ENCODE measurements at regions not wholly inside any gene's neighbourhood (a gene's known extent, or its start where the extent isn't known, plus 50 kb on each side); places are given as distances from the start of the nearest gene placed in this dataset.

DNA sequence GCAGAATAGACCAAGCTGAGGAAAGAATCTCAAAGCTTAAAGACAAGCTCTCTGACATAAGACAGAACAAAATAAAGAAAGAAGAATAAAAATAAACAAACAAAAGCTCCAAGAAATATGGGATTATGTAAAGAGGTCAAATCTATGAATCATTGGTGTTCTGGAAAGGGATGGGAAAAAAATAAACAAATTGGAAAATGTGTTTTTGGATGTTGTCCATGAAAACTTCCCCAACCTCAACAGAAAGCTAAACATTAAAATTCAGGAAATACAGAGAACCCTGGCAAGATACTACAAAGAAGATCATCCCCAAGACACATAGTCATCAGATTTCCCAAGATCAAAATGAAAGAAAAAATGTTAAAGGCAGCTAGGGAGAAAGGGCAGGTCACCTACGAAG lies 662.0 kb upstream of the CDH18 start:
- no peak for DNase-seq (ENCODE audit: low spot score)

DNA sequence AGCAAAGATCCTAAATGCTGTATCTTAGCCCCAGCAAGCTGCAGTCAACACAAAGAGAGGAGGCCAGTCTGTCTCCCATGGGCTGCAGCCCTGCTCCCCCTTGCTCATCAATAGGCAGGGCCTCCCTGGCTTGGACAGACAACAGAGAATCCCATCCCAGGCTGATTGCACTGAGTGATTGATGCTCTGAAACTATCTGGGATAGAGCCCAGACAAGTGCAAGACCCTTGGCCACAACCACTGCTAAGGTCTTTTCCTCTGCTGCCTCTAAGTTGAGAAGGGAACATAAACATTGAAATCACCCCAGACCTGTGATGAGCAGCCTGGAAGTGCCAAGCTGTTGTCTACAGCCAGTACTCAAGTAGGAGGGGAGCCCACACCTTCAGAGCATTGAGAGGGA lies 661.0 kb upstream of the CDH18 start:
- DNase-seq (ENCODE audit: low spot score) = no peak

DNA sequence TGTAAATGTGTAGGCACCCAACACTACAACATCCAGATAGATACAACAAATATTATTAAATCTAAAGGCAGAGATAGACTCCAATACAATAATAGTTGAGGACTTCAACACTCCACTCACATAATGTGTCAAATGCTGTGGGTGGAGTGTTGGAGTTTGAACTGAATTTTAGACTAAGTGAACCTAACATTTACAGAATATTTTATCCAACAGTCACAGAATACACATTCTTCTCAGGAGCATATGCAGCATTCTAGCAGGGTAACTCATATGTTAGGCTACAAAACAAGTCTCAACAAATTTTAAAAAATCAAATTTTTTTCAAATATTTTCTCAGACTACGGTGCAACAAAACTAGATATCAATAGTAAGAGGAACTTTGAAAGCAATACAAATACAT lies 648.7 kb upstream of the CDH18 start:
- DNase-seq (ENCODE audit: low spot score) = no peak

DNA sequence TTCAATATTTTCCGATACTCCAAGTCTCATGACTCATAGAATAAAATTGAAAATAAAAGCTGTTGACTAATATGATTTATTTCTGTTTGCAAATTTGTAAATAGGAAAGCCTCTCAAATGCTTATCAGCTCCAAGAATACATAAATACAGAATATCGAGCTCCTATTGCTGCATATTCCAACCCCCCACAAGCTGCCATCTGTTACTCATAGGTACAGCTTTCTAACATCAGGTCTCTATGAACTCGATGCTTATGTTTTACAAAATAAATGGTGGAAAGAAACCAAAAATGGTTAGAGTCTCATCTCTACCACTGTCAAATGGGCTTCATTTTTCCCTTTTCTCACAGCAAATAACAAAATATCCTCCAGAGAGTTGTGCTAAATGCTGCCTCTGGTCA lies 631.6 kb upstream of the CDH18 start:
- DNase-seq (ENCODE audit: low spot score) = no peak

DNA sequence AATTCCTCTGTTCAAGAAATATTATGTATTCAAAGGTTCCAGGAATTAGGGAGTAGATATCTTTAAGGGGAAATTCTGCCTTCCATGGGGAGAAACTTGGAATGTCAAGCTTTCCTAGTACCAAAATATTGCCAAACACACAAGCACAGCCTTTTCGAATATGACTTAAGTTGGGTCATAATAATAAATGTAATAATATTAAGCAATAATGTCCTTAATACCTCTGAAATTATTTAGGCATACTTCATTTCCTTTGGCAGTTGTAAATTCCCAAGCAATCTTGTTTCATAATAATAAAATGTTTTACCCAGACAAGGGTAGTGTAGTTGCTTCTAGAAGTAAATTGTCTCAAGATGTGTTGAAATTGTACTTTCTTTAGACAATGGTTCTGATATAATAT lies 630.3 kb upstream of the CDH18 start:
- DNase-seq (ENCODE audit: low spot score) = no peak

DNA sequence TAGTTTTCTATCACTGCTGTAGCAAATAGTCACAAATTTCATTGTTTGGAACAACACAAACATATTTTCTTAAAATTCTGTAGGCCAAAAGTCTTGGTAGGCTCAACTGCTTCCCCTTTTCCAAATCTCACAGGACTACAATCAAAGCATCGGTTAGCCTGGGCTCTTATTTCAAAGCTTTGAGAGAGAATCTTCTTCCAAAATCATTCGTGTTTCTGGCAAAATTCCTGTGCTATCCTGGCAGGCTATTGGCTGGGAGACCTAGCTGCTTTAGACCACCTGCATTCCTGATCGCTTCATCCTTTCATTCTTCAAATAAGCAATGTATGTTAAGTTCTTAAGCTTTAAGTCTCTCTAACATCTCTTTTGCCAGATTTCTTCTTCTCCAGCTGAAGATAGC lies 629.8 kb upstream of the CDH18 start:
- DNase-seq (ENCODE audit: low spot score) = no peak

DNA sequence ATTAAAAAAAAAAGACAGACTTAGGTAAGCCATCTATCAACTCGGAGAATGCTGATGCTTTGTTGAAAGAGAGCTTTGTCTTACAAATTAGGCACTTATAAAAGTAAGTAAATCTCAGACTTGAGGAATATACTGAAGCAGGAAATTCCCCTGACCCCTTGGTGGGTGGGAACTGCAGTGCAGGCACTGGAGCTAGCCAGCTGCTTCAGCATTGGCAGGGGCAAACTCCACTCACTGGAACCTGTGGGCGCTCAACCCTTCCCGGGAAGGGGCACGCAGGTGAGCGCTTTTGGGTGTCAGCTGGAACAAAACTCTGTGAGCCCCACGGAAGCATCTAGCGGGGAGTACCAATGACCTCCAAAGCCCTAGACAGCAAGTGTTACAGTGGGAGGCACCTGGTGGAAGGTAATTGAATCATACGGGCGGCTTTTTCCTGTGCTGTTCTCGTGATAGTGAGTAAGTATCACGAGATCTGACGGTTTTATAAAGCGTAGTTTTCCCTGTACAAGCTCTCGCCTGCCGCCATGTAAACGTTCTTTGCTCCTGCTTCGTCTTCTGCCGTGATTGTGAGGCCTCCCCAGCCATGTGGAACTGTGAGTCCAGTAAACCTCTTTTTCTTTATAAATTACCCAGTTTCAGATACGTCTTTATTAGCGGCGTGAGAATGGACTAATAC lies 628.0 kb upstream of the CDH18 start:
- DNase-seq (ENCODE audit: low spot score) = no peak

DNA sequence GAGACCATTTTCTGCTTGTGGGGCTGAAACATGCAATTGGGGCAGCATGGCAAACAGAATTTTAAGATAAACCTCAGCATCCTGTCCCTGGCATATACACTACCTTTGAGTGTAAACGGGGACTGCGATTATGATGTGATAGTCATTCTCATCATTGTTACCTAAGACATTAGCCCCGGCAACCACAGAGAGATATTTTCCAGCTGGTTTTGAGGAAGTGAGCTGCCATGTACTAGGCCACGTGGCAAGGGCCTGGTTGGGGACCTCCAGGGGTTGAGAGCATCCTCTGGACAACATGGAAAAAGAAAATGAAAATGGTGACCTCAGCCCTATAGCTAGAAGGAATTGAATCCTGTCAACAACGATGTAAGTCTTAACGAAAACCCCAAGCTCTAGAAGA lies 623.6 kb upstream of the CDH18 start:
- no peak for DNase-seq (ENCODE audit: low spot score)

DNA sequence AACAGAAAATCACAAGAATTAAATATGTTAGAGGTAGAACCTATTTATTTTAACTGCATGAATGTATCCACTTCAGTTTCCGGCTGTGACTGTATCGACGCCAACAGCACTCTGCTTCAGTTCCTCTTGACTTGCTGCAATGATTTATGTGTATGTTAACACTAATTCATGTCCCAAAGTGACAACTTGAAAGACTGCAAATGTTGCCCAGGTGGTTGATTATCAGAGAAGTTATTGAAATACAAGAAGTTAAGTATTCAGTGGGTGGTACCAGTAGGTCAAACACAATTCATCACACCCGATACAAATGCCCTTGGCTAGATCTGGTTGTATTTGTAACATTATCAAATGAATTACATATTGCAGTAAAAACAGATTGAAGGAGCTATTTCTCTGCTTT lies 622.7 kb upstream of the CDH18 start:
- DNase-seq (ENCODE audit: low spot score) = no peak

DNA sequence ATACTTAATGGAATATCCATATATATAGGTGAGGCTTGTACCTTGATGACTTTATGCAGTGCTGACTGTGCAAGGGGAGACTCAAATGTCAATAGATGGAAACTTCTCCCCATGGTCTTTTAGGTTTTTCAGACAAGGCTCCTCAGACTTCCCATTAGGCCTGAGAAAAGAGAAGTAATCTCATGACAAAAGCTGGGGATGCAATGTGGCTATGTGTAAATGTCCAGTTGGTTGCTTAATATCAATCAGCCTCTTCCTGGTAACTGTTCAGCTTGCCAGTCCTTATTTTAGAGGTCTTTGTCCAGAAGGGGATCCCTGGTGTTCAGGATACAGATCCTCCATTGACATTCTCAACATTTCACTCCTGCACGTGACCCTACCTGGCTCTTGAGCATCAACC lies 621.1 kb upstream of the CDH18 start:
- DNase-seq (ENCODE audit: low spot score) = no peak

DNA sequence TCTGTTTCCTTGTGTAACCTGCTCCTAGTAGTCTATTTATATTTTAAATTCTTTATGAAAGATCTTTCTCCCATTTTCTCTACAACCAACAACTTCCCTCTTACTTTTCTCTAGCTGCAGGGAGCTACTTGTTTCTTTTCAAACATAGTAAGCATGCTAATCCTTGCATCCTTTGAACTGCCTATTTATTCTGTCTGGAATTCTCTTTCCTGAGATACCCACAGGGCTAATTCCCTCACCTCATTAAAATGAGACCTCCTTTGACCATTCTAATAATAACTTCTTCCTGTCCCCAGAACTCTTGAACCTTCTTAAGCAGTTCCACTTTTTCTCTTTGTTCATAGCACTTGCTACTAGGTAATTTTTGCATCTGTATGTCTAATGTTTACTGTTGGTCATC lies 620.6 kb upstream of the CDH18 start:
- DNase-seq (ENCODE audit: low spot score) = no peak

DNA sequence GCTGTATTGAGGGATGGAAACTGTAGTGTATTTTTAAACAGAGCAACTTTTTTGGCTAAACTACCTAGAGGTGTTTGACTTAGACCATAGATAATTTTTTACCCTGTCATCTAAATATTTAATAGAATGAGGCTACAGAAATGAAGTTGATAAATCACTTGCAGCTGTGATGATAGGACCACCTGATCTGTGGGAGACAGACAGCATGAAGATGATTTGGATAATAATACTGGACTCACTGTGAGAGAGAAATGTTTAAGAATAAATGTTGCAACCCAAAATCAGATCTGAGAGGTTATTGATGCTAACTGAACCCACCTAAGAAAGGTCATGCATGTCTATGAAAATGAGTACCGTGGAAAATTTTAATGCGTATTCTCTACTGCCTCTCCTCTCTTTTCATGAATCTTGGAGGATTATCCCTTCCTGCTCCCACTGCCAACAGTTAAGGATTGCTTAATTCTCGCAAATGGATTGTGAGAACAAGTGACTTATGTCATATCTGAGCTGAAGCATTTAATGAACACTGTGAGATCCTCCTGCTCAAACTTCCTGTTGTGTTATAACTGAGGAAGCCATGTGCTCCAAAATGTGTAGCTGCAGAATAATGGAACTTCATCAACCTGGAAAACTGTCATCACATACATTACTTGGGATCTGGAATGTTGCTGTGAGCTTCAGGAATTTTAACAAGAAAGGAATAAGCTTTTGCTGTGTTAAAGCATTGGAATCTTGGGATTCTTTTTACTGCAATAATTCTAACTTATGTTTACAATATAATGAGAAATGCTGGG lies 617.9 kb upstream of the CDH18 start:
- no peak for DNase-seq (ENCODE audit: low spot score)

DNA sequence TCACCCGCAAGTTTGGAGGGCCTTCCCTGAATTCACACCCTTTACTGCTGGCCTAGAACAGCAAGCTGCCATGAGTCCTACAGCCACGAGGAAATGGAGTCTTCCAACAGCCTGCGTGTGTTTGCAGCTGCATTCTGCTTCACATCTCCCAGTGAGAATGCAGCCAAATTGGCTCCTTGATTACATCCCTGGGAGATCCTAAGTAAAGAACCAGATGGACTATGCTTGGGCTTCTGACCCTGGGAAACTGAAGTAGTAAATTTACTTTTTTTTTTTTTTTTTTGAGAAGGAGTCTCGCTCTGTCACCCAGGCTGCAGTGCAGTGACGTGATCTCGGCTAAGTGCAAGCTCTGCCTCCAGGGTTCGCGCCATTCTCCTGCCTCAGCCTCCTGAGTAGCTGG lies 617.0 kb upstream of the CDH18 start:
- no peak for DNase-seq (ENCODE audit: low spot score)

DNA sequence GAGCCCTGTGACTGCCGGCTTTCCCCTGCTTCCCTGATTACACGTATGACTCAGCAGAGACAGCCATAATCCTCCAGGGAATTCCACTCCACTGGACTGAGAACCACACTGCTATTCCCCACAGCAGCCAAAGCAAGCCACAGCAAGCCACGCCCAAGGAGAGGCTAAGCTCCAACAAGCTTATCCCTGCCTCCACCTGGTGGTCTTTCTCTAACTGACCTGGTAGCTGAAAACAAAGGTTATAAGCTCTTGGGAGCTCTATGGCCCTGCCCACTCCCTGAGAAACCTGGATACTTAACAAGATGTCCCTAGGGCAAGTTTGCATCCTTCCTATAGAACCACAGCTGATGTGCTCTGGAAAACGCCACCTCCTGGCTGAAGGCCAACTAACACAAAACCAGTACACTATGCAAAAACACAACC lies 613.7 kb upstream of the CDH18 start:
- DNase-seq (ENCODE audit: low spot score) = no peak

DNA sequence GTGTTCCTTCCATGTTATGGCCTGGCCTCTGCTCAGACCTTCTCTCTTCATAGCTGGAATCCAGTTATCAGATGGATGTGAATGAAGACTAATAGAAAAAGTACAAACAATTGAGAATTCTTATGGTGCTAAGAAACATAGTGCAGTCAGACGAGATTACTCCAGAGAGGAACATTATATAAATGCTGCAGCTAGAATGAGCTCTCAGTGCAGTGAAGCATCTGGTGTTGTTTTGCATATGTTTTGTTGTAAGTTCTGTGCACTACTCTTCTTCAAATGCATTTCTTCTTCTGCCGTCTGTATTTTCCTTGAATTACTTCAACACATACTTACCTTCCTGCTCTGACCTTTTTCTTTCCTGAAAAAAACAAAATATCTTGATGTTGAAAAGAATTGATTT lies 602.4 kb upstream of the CDH18 start:
- DNase-seq (ENCODE audit: low spot score) = no peak

DNA sequence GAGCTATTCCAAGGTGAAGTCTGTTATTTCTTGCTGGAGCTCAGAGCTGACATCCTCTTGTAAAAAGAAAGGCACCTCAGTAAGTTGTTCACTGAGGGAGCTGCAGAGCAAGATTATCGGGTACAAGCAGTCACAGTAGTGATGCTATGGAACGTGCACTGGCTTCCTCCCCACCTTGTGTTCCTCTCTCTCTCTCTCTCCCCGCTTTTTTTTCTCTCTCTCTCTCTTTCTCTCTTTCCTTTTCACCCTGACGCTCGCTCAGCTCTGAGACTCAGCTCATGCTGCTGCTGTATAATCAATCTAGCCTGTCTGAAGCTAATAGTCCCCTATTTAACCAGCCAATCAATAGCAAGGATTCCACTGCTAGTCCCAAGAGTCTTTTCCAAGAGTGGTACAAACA lies 587.6 kb upstream of the CDH18 start:
- DNase-seq (ENCODE audit: low spot score) = no peak

DNA sequence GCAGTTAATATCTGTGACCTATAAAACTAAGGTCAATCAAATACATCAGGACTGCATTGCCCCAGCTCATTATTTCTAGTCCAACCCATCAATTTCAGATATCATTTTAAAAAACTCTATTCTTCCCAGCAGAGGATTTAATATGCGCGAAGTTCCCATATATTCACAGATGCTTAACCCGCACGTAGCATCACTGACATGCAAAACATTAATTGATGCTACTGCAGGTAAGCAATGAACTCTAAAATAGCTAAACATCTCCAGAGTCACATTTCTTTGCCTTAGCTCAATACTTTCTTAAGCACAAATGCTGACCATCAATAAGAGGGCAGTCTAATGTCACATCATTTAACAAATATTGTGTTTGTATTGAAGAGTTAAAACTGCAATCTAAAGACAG lies 586.6 kb upstream of the CDH18 start:
- DNase-seq (ENCODE audit: low spot score) = no peak

DNA sequence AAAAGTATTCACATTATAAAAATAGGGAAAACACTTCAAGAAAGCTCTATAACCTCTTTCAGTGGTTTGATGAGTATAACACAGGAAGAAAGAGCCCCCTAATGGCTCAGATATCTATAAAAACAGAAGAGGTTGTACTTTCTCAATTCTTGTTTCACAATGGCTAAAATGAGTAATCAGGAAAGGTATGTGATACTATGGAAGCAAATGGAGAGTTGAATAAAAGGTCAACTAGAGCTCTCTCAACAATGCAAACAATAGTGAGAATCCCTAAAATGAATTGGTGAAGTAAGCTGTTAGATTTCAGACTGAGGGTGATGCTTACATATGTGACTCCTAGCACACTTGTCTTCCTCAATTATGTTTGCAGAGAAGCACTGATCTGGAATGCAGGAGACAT lies 584.6 kb upstream of the CDH18 start:
- no peak for DNase-seq (ENCODE audit: low spot score)

DNA sequence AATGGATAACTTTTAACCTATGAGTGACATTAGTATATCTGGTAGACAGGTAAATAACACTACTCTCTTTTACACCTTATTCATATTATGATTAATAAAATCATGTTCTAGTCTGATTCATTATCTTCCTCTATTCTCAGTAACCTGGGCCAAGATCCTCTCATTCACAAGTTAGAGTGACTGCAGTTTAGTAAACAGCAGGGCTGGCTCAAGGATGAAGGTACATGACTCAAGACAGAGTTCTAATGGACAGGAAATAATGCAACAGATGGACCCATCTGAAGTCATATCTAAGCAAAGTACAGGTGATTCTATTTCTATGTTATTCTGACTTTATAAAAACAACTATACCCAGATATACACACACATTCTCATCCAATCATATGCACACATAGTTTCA lies 582.5 kb upstream of the CDH18 start:
- DNase-seq (ENCODE audit: low spot score) = no peak

DNA sequence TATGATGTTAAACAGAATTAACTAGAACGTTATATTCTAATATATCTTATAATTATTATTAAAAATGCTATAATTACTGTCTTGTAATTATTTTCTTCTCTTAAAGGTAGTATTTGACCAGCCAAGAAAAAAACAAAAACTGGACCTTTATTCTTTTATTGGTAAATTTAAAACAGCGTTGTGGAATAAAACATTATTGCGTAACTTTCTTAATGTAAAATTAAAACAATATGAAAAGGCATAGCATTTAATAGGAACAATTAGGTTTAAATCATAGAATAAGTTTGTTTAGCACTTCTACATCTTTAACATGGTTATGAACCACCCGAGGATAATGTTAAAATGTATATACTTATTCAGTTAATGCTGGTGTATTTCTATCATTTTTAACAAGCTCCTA lies 574.5 kb upstream of the CDH18 start:
- DNase-seq (ENCODE audit: low spot score) = no peak

DNA sequence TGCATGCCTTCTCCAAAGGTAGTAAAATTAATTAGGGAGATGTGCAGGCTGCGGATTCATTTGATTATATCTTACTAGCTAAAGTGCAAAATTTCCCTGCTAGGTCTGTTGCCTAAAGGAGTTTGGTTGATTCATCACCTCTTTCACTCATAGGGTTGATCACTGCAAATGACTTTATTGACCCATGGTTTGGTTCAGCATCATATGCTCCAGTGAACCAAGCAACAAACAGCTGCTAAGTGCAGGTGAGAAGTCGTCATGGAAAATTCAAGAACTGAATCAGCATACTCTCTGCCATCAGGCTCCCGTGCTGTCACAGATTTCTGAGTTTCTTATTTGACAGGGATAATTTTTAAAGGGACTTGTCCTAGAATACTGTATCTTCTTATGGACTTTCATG lies 571.8 kb upstream of the CDH18 start:
- DNase-seq (ENCODE audit: low spot score) = no peak

DNA sequence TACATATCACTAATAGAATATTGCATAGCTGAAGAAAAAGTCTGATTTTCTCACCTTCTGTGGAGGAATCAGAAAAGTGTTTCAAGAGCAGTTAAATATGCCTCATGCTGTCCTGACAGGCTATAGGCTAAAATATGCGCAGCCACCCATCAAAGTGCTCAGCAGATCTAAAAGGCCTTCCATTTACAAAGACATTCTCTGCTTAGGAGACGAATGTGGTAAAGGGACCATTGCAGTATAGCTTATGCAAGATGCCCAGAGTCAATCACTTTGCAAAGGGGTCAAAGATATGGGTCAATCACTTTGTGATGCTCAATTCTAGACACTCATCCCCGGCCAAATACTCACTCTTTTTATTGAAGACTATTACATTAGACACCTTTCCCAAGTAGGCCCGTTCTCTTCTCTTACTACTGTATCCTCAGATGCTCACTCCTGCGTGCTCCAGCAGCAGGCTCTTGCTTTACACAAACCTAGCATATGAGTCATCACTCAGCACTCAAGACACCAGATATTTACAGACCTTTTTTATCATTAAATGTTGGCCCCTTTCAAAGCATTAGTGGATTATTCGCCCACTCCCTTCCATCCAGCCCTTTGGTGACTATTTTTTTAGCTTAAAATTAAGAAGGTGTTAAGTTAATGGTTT lies 568.2 kb upstream of the CDH18 start:
- DNase-seq (ENCODE audit: low spot score) = no peak

DNA sequence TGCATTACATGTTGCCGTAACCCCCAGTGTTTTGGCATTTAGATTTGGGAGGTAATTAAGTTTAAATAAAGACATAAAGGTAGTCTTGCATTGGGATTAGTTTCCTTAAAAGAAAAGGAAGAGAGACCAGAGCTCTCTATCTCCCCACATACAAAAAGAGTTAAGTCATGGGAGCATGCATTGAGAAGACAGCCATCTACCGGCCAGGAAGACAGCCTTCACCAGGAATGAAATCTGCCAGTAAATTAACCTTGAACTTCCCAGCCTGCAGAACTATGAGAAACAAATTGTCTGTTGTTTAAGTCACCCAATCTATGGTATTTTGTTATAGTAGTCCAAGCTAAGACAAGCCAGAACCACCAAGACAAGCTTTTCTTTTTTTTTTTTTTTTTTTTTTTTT lies 567.0 kb upstream of the CDH18 start:
- DNase-seq (ENCODE audit: low spot score) = no peak

DNA sequence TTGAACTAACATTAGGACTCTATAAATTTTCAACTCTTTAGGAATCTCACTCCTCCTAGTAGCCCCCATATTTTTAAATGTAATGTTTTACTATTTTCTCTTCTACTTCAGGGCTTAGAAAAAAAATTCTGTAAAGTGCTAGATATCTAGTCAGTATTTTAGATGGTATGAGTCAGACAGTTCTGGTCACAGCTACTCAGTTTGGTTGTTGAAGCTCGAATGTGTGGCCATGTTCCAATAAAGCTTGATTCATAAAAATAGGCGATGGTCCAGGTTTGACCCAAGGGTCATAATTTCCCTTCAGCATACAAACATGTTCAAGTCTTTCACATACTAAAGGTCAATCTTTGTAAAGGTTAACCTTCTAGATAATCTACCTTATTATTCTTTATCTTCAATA lies 566.0 kb upstream of the CDH18 start:
- no peak for DNase-seq (ENCODE audit: low spot score)

Data from AG20443 (cell line).